Neuronal stem cell (in vitro differentiated cells): ENCODE measurements at regions not wholly inside any gene's neighbourhood (a gene's known extent, or its start where the extent isn't known, plus 50 kb on each side); places are given as distances from the start of the nearest gene placed in this dataset.

Experiments
- DNase-seq: peaks from one replicate; pipeline ENCODE4 v3.0.0-alpha.2; 2013; ENCODE audit warnings: low spot score
- H2AFZ ChIP-seq: one replicate; pipeline ENCODE4 v1.6.1; 2013; ENCODE audit warnings: mild to moderate bottlenecking, low read length, inconsistent platforms
- H2AK5ac ChIP-seq: 2 replicates; pipeline ENCODE4 v1.6.1; 2013; ENCODE audit warnings: low read depth, mild to moderate bottlenecking, inconsistent platforms, low read length, moderate library complexity, mixed read lengths
- H2BK120ac ChIP-seq: 2 replicates; pipeline ENCODE4 v1.6.1; 2013; ENCODE audit warnings: low read depth, mild to moderate bottlenecking, inconsistent platforms, low read length, moderate library complexity, mixed read lengths
- H2BK12ac ChIP-seq: one replicate; pipeline ENCODE4 v1.6.1; 2013; ENCODE audit warnings: low read length, inconsistent platforms
- H2BK15ac ChIP-seq: 2 replicates; pipeline ENCODE4 v1.6.1; 2013; ENCODE audit warnings: mild to moderate bottlenecking, low read length, inconsistent platforms, mixed read lengths
- H2BK5ac ChIP-seq: one replicate; pipeline ENCODE4 v1.6.1; 2013; ENCODE audit warnings: inconsistent platforms, mild to moderate bottlenecking, low read length, moderate library complexity
- H3K14ac ChIP-seq: one replicate; pipeline ENCODE4 v1.6.1; 2013; ENCODE audit warnings: low read length, inconsistent platforms
- H3K18ac ChIP-seq: 2 replicates; pipeline ENCODE4 v1.6.1; 2013; ENCODE audit warnings: low read length, inconsistent platforms
- H3K23ac ChIP-seq: 2 replicates; pipeline ENCODE4 v1.6.1; 2013; ENCODE audit warnings: low read depth, mild to moderate bottlenecking, mixed read lengths, low read length, inconsistent platforms; ENCODE audit not compliant: poor library complexity
- H3K27ac ChIP-seq: replicated peaks from 3 replicates; pipeline ENCODE4 v1.5.1; 2013; ENCODE audit warnings: low read length, inconsistent platforms
- H3K27me3 ChIP-seq, 3 experiments: 2 replicates each; pipeline ENCODE4 v1.6.1; 2013; ENCODE audit warnings: low read length in 3 of 3, mild to moderate bottlenecking in 2 of 3, inconsistent platforms in 1 of 3, low read depth in 1 of 3, mixed read lengths in 1 of 3, moderate library complexity in 1 of 3; ENCODE audit not compliant: control insufficient read depth in 3 of 3, insufficient read depth in 3 of 3
- H3K36me3 ChIP-seq, 2 donors: replicated peaks in 1 of 2; 2 replicates each; pipeline ENCODE4 v1.6.1; 2013; ENCODE audit warnings: low read length in 2 of 2; ENCODE audit not compliant: control insufficient read depth in 2 of 2, insufficient read depth in 2 of 2
- H3K4ac ChIP-seq: 2 replicates; pipeline ENCODE4 v1.6.1; 2013; ENCODE audit warnings: inconsistent platforms, mild to moderate bottlenecking, low read length, moderate library complexity
- H3K4me1 ChIP-seq, 2 donors: 1 replicate in 1 of 2; 2 replicates in 1 of 2; pipeline ENCODE4 v1.6.1; 2013; ENCODE audit warnings: low read length in 2 of 2, low read depth in 1 of 2; ENCODE audit not compliant: control insufficient read depth in 2 of 2, insufficient read depth in 1 of 2
- H3K4me2 ChIP-seq: one replicate; pipeline ENCODE4 v1.6.1; 2013; ENCODE audit warnings: mild to moderate bottlenecking, low read length, inconsistent platforms; ENCODE audit not compliant: insufficient read depth, poor library complexity, severe bottlenecking
- H3K4me3 ChIP-seq, 2 donors: 2 replicates each; pipeline ENCODE4 v1.5.1; 2013; ENCODE audit warnings: low read length in 2 of 2, mild to moderate bottlenecking in 2 of 2, inconsistent platforms in 1 of 2, moderate library complexity in 1 of 2
- H3K79me1 ChIP-seq: one replicate; pipeline ENCODE4 v1.6.1; 2013; ENCODE audit warnings: low read depth, mild to moderate bottlenecking, inconsistent platforms, low read length, moderate library complexity
- H3K9ac ChIP-seq: one replicate; pipeline ENCODE4 v1.6.1; 2013; ENCODE audit warnings: mild to moderate bottlenecking, low read depth, low read length, inconsistent platforms; ENCODE audit not compliant: poor library complexity
- H3K9me3 ChIP-seq, 2 donors: replicated peaks in 1 of 2; 2 replicates each; pipeline versions ENCODE3 to v1.6.1; 2013; ENCODE audit warnings: low read length in 2 of 2, mild to moderate bottlenecking in 2 of 2, inconsistent platforms in 1 of 2, low read depth in 1 of 2, mixed read lengths in 1 of 2, moderate library complexity in 1 of 2; ENCODE audit not compliant: control insufficient read depth in 2 of 2, insufficient read depth in 1 of 2
- H4K8ac ChIP-seq: one replicate; pipeline ENCODE4 v1.6.1; 2013; ENCODE audit warnings: low read depth, mild to moderate bottlenecking, inconsistent platforms, low read length, moderate library complexity
- H4K91ac ChIP-seq: one replicate; pipeline ENCODE4 v1.6.1; 2013; ENCODE audit warnings: low read length, low read depth, mild to moderate bottlenecking, inconsistent platforms; ENCODE audit not compliant: poor library complexity
- WGBS, 2 donors: extraction: QIAGEN DNeasy Blood & Tissue Kit; methylation state at CpG; one replicate each; pipeline ENCODE4 v1.1.7; 2013; ENCODE audit warnings: missing lambda C conversion rate in 2 of 2, mixed read lengths in 1 of 2; ENCODE audit not compliant: insufficient read length in 2 of 2, insufficient replicate concordance in 1 of 2; ENCODE audit errors: extremely low coverage in 2 of 2; 5-methylcytosine and 5-hydroxymethylcytosine counted together

GRCh38 chr21:23507501-23507900 lies 2099.8 kb downstream of the MRPL39 start:
- H2BK5ac ChIP-seq: no peak overlapping the region
- no peak overlapping the region for H2AK5ac ChIP-seq
- no peak overlapping the region for H3K9ac ChIP-seq
- no peak overlapping the region for H3K18ac ChIP-seq
- no peak overlapping the region for H3K27ac ChIP-seq
- no peak overlapping the region for H3K4ac ChIP-seq
- H2BK15ac ChIP-seq: no peak overlapping the region
- H3K27me3 ChIP-seq: no peaks in the 10 kb centered on the region
- no peak overlapping the region for H3K14ac ChIP-seq
- H2BK12ac ChIP-seq: no peak overlapping the region
- no peak overlapping the region for H4K91ac ChIP-seq
- no peak overlapping the region for H2BK120ac ChIP-seq
- no peak overlapping the region for H4K8ac ChIP-seq
- no peaks in the 10 kb centered on the region for H3K36me3 ChIP-seq
- H3K79me1 ChIP-seq: no peaks in the 10 kb centered on the region
- no peaks in the 10 kb centered on the region for H3K4me1 ChIP-seq
- no peak for DNase-seq
- no peaks in the 10 kb centered on the region for H3K9me3 ChIP-seq
- no peak overlapping the region for H3K4me2 ChIP-seq
- no peak overlapping the region for H3K4me3 ChIP-seq
- no peak overlapping the region for H2AFZ ChIP-seq
- WGBS, 2 donors: no CpG with 5 or more reads among the region's 1 CpG
- H3K23ac ChIP-seq: no peak overlapping the region

DNA sequence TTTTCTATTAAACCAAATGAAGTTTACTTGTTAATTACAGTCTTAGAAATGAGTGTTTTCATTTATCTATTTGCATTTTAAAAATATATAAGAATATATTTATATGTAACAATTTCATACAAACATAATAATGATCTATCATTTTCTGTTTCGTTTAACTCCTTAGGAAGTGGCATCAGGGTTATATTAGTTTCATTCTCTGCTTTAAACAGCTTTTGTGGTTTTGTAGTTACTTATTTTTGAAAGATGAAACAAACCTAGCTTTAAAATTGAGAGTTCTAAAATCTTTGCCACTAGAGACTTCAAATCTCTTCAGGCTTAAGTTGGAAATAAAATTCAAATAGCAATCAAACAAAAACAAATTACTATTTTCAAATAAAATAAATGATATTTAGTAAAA lies 2110.6 kb downstream of the MRPL39 start:
- H3K4me2 ChIP-seq: no peak overlapping the region
- no peak overlapping the region for H3K14ac ChIP-seq
- H2BK120ac ChIP-seq: no peak overlapping the region
- no peaks in the 10 kb centered on the region for H3K27me3 ChIP-seq
- H3K4me1 ChIP-seq: no peaks in the 10 kb centered on the region
- no peak overlapping the region for H3K9ac ChIP-seq
- H2BK15ac ChIP-seq: no peak overlapping the region
- H3K4me3 ChIP-seq: no peak overlapping the region
- H2AK5ac ChIP-seq: no peak overlapping the region
- H4K91ac ChIP-seq: no peak overlapping the region
- WGBS, 2 donors: no CpG with 5 or more reads among the region's 1 CpG
- H3K23ac ChIP-seq: no peak overlapping the region
- no peak overlapping the region for H3K4ac ChIP-seq
- no peak overlapping the region for H2AFZ ChIP-seq
- no peak overlapping the region for H2BK12ac ChIP-seq
- H3K27ac ChIP-seq: no peak overlapping the region
- H4K8ac ChIP-seq: no peak overlapping the region
- DNase-seq: no peak
- H3K18ac ChIP-seq: no peak overlapping the region
- H3K79me1 ChIP-seq: no peaks in the 10 kb centered on the region
- H3K9me3 ChIP-seq: no peaks in the 10 kb centered on the region
- no peaks in the 10 kb centered on the region for H3K36me3 ChIP-seq
- no peak overlapping the region for H2BK5ac ChIP-seq

GRCh38 chr21:23488245-23488644 lies 2119.0 kb downstream of the MRPL39 start:
- H3K18ac ChIP-seq: no peak overlapping the region
- H3K14ac ChIP-seq: no peak overlapping the region
- no peak overlapping the region for H3K4me2 ChIP-seq
- peaks cover 0 to 1% of the 10 kb centered on the region in 2 donors for H3K4me1 ChIP-seq
- H3K9ac ChIP-seq: no peak overlapping the region
- no peaks in the 10 kb centered on the region for H3K9me3 ChIP-seq
- no peaks in the 10 kb centered on the region for H3K27me3 ChIP-seq
- no peak overlapping the region for H3K4ac ChIP-seq
- no peak overlapping the region for H3K23ac ChIP-seq
- no peak for DNase-seq
- no peak overlapping the region for H3K4me3 ChIP-seq
- H4K91ac ChIP-seq: no peak overlapping the region
- WGBS, 2 donors: no CpG with 5 or more reads among the region's 2 CpGs
- no peaks in the 10 kb centered on the region for H3K36me3 ChIP-seq
- H2AFZ ChIP-seq: no peak overlapping the region
- H2BK15ac ChIP-seq: no peak overlapping the region
- H2AK5ac ChIP-seq: no peak overlapping the region
- no peak overlapping the region for H2BK120ac ChIP-seq
- no peak overlapping the region for H2BK5ac ChIP-seq
- no peak overlapping the region for H2BK12ac ChIP-seq
- H3K27ac ChIP-seq: no peak overlapping the region
- H3K79me1 ChIP-seq: no peaks in the 10 kb centered on the region
- H4K8ac ChIP-seq: no peak overlapping the region

DNA sequence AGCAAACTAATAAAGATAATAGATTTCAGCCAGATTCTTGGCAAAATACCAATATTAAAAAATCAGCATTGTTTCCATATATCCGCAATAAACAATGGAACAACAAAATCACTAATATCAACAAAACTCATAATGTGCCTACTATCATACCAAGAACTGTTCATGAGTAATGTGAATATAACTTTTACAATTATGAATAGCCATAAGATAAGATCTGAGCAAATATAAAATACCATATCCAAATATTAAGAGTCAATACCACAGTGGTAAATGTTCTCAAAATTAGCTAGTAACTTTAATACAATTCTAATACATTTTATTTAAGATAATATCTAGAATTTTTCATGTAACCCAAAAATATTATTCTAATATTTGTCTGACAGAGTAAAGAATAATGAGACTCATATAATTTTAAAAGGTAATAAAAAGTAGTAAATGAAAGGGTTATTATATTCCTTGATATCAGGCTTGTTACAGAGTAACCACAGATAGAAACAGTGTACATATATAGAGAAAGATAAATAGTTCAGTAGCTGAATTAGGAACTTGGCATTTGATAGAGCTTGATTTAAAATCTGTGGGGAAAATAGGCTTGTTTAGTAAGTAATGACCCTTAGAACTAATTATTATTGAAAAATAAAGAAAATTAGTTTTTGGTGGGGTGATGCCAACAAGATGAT lies 2126.6 kb downstream of the MRPL39 start:
- no peak overlapping the region for H4K91ac ChIP-seq
- no peaks in the 10 kb centered on the region for H3K79me1 ChIP-seq
- H4K8ac ChIP-seq: no peak overlapping the region
- DNase-seq: no peak
- H3K9ac ChIP-seq: no peak overlapping the region
- H3K4me2 ChIP-seq: no peak overlapping the region
- H3K36me3 ChIP-seq: no peaks in the 10 kb centered on the region
- H2BK15ac ChIP-seq: no peak overlapping the region
- no peaks in the 10 kb centered on the region for H3K4me1 ChIP-seq
- H2AK5ac ChIP-seq: no peak overlapping the region
- H3K14ac ChIP-seq: no peak overlapping the region
- H3K4me3 ChIP-seq: no peak overlapping the region
- H2AFZ ChIP-seq: no peak overlapping the region
- H3K27ac ChIP-seq: no peak overlapping the region
- H3K18ac ChIP-seq: no peak overlapping the region
- H3K27me3 ChIP-seq: no peaks in the 10 kb centered on the region
- H2BK12ac ChIP-seq: no peak overlapping the region
- no peak overlapping the region for H3K4ac ChIP-seq
- WGBS, 2 donors: no CpG with 5 or more reads among the region's 1 CpG
- no peaks in the 10 kb centered on the region for H3K9me3 ChIP-seq
- no peak overlapping the region for H2BK120ac ChIP-seq
- H2BK5ac ChIP-seq: no peak overlapping the region
- H3K23ac ChIP-seq: no peak overlapping the region
